Hematopoietic multipotent progenitor cell treated with erythropoietin and hydrocortisone succinate and interleukin-3 and kit ligand, for 15 days (in vitro differentiated cells): ENCODE measurements at regions not wholly inside any gene's neighbourhood (a gene's known extent, or its start where the extent isn't known, plus 50 kb on each side); places are given as distances from the start of the nearest gene placed in this dataset.

Experiments
- DNase-seq: peaks from one replicate; pipeline ENCODE4 v3.0.0-alpha.2; 2015; ENCODE audit warnings: low spot score

DNA sequence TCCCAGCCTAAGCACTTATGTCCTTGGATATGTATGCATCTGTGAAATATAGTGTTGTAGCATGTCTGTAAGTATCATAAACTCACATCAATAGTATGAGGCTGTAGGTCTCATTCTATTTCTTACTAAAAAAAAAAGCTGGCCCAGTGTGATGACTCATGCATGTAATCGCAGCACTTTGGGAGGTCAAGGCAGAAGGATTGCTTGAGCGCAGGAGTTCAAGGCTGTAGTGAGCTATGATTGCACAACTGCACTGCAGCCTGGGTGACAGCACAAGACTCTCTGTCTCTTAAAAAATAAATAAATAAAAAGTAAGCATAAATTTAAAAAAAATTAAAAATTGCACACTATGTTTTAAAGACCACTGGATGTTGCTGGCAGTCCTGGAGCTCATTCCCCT lies 79.1 kb upstream of the SPATA13 start:
- no peak for DNase-seq

GRCh38 chr13:24083141-24083540 lies 77.4 kb upstream of the SPATA13 start:
- DNase-seq, result no peak

DNA sequence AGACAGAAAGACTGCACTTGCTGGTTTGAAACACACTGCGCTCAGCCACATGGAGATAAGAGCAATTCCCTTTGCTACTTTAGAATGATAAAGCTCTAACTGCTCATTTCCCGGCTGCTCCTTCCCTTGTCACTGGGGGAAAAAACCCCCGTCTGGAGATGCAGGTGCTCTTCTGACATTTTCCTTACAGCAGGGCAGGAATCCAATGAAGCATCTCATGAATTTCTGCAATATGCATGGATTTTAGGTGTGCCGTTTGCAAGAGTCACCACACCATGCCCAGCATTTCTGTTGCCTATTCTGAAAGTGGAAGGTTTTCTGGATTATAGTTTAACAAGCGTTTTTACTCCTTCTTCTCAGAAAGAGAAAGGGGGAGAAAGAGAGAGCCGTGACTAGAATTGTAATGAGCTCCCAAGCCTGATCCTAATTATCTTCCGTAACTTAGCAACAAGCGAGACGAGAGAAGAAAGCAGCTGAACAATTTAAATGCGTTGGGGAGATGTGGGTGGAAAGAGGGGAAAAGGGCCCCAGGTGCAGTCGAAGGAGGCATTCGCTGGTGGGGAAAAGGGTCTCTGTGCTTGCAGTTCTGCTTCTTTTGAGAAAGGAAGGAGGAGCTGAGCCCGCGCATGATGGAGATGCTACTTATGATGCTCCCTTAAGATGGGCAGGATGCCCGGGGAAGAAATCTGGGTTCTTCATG lies 76.6 kb upstream of the SPATA13 start:
- no peak for DNase-seq

- DNase-seq, result no peak
Observed at GRCh38 chr13:24085662-24086061, 74.9 kb upstream of the SPATA13 start.

DNA sequence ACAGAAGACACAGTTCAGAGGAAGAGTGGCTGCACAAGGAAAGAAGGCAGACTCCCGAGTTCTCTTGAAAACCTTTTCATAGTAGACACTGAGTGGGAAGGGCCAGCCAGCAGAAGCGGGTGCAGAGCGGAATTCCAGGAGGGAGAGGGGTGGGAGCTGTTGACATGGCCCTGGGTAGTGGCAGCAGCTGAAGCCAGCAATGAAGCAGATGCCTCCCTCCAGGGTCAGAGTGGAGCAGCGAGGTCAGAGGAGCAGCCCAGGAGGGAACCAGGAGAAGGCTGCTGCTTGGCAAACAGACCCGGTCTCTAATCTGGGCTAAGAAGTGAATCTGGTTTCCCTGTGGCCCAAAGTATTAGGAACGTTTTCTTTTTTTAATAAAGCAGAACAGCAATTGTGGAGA lies 73.9 kb upstream of the SPATA13 start:
- DNase-seq, result no peak

- DNase-seq, result no peak
Observed at GRCh38 chr13:24087605-24088225, 72.8 kb upstream of the SPATA13 start.

- DNase-seq, result no peak
Observed at GRCh38 chr13:24090049-24090448, 70.5 kb upstream of the SPATA13 start.

- DNase-seq, result no peak
Observed at GRCh38 chr13:24091080-24091479, 69.4 kb upstream of the SPATA13 start.

DNA sequence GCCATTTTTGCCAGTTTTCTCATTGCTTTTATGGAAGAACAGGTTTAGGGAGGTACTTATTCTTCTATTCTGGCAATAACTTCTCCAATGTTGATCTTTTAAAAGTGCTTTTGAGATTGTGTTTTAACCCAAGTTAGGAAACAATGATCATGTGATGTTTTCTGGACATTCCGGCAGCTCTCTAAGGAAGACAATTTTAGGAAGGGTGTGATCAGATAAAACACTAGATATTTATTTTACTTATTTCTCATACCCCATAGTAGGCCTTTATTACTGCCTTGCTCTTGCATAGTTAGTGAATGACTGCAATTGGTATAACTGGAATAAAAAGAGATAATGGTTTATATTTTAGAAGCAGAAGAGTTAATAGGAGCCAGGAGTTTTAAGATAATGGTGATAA lies 68.4 kb upstream of the SPATA13 start:
- no peak for DNase-seq

DNA sequence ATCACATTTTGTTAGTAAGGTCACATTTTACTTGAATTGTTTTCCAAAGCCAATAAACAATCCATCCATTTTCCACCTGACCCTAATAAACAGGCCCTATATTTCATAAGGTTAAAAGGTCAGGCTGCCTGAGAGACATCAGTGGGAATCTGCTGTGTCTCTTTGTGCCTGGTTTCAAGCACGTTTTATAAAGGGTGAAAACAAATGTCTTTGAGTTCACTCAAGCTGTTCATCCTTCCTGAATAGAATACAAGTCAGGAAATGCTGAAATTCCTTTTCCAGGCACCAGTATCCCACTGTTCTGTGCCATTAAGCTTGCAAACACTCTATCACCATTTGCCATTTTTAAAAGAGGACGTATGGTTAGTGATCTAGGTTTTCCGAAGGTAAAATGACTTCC lies 67.5 kb upstream of the SPATA13 start:
- no peak for DNase-seq

GRCh38 chr13:24096659-24097058 lies 63.9 kb upstream of the SPATA13 start:
- no peak for DNase-seq

GRCh38 chr13:24097064-24097463 lies 63.5 kb upstream of the SPATA13 start:
- DNase-seq, result no peak

GRCh38 chr13:24097667-24098066 lies 62.9 kb upstream of the SPATA13 start:
- DNase-seq, result no peak

DNA sequence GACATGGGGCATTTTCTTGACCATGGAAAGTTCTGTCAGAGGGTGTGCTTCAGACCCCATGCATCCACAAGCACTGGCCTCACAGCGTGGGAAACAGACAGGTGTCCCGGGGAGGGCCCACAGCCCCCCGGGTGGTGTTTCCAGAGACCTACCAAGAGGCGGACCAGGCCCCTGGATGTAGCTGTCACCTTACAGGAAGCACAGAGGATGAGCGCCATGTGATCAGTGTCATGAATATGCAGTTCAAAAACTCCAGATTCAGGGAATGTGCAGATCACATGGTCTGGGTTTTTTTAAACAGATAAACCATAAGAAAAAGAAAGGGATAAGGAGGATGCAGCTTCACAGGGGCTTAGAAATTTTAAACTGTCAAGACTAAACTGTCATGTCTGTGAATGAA lies 61.0 kb upstream of the SPATA13 start:
- no peak for DNase-seq

GRCh38 chr13:24100188-24100587 lies 60.3 kb upstream of the SPATA13 start:
- no peak for DNase-seq

DNA sequence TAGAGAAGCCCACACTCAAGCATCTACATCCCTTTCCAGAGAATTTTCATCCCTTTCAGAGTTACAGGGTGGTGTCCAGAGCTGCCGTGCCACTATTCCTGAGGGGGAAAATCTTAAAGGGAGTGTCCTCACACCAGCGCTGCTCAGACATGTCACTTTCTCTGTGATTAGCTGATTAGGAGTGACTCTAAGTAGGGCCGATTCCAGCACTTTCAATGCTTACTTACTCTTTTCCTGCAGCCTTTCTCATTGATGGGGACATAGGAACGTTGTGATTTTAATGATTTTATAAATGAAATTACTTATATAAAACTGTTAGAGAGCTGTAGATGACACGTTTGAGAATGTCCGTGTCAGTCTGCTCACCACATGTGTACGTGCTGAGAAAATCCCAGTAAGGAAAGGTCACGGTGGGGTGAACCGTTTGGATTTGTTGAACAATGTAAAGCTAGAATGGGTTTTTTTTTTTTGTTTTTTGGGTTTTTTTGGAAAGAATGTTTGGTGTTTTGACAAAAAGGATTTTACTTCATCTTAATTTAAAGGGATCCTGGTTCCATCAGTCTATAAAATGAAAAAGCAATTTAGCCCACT lies 56.6 kb upstream of the SPATA13 start:
- no peak for DNase-seq

DNA sequence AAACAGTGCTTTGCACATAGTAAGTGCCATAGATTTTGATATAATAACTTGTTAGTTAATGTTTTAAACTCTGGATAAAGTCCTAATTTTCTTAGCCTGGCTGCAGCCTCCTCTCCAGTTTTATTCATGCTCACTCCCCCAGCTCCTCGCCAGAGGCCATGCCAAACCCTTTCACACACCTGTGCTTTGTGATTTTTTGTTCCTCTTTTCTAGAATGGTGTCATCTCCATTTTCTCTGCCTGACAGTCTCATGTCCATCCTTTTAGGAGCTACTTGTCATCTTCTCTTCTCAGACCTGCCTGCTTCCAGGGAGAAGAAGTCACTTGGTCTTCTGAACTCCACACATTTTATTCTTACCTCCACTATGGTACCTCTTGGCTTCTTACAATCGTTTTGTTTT lies 55.8 kb upstream of the SPATA13 start:
- no peak for DNase-seq

GRCh38 chr13:24106429-24106828 lies 54.1 kb upstream of the SPATA13 start:
- DNase-seq, result no peak

DNA sequence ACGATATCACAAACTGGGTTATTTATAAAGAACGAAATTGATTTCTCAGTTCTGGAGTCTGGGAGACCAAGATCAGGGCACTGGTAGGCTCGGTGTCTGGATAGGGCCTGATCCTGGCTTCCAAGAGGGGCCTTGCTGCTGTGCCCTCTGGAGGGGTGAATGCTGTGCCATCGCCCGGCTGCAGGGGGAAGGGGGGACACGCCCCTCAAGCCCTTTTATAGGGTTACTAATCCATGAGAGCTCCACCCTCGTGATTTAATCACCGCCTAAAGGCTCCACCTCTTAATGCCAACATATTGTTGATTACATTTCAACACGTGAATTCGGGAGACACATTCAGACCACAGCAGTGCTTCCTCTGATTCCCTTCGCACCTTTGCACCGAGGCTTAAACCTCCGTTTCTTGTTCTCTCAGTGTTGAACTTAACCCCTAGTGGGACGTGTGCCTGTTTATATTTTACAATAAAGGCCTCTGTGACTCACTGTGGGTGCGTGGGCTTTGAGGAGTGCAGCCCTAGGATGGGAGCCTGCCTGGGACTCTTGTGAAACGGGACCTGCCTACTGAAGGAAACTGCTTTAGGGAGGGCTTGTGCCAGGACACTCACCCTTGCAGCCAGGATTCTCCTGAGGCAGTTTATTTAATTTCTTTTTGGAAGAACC lies 52.4 kb upstream of the SPATA13 start:
- DNase-seq, result no peak

DNA sequence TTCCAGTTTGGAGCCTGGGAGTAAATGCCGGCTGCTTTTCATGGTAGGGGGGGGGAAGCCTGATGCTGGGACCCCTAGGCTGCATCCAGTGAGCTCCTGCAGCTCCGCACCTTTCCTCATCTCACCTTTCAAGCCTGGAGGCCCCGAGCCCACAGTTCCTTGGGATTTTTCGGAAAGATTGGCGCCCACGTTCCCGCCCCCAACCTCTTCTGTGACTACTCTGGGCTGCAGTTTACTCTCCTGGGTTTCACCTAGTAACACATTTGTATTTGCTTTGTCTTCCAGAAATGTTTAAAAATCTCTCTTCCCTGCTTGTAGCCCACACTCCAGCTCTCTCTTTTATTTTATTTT lies 51.9 kb upstream of the SPATA13 start:
- DNase-seq, result no peak

- no peak for DNase-seq
Observed at GRCh38 chr13:24110011-24110410, 50.5 kb upstream of the SPATA13 start.
